ENCODE measurements at regions not wholly inside any gene's neighbourhood (a gene's known extent, or its start where the extent isn't known, plus 50 kb on each side); places are given as distances from the start of the nearest gene placed in this dataset.

GRCh38 chr7:157481389-157481788 is 144.6 kb downstream of the DNAJB6 start:
- CTCF ChIA-PET: no interaction called here
- WGBS (ENCODE audit: missing lambda C conversion rate): 39% methylated on average over 6 of the region's 6 CpGs
- DNase-seq (ENCODE audit: low read depth in 1 of 2, low spot score in 1 of 2) (no peak), ATAC-seq (no peak), FAIRE-seq (no peak)
- H3K9me3 ChIP-seq: no peaks in the 10 kb centered on the region
- H3K4me3 ChIP-seq: no peak overlapping the region
- POLR2A ChIA-PET: no interaction called here
- no peak for TF ChIP-seq MYC (IDR thresholded peaks at IDR 0.05; ENCODE audit: borderline replicate concordance, low read length)
- TF ChIP-seq BHLHE40 (IDR thresholded peaks at IDR 0.05; ENCODE audit: low read depth, low read length): no peak
- H3K27ac ChIP-seq: no peak overlapping the region
- no peak overlapping the region for H3K4me2 ChIP-seq
- H3K4me1 ChIP-seq: no peaks in the 10 kb centered on the region

- CTCF ChIA-PET: no interaction called here
- ATAC-seq (no peak), FAIRE-seq (no peak), DNase-seq (ENCODE audit: low read depth in 1 of 2, low spot score in 1 of 2) (no peak)
- POLR2A ChIA-PET: no interaction called here
- Histone ChIP-seq H3K9me3 (no peaks in the 10 kb centered on the region), H3K4me2 (no peak overlapping the region), H3K4me3 (no peak overlapping the region), H3K27ac (no peak overlapping the region), H3K4me1 (no peaks in the 10 kb centered on the region)
- WGBS (ENCODE audit: missing lambda C conversion rate): 52% methylated on average over 8 of the region's 8 CpGs
- TF ChIP-seq FOSB (CRISPR knock-in tag; IDR thresholded peaks at IDR 0.05) (no peak), RARB (CRISPR knock-in tag; IDR thresholded peaks at IDR 0.05) (no peak), HEYL (CRISPR knock-in tag; IDR thresholded peaks at IDR 0.05) (no peak), CHD2 (IDR thresholded peaks at IDR 0.05; ENCODE audit: low read length, partially characterized antibody) (no peak), POLR2AphosphoS2 (conservative IDR thresholded peaks at IDR 0.05; ENCODE audit: low read length) (no peak), MAFK (IDR thresholded peaks at IDR 0.05; ENCODE audit: partially characterized antibody) (no peak), NFE2L2 (conservative IDR thresholded peaks at IDR 0.05; ENCODE audit: low read length) (no peak), MAZ (IDR thresholded peaks at IDR 0.05; ENCODE audit: borderline replicate concordance, low read depth, low read length) (no peak), NR3C1 (IDR thresholded peaks at IDR 0.05) (no peak), EP300 (IDR thresholded peaks at IDR 0.05) (no peak)
- TF ChIP-seq, protein P1, sequence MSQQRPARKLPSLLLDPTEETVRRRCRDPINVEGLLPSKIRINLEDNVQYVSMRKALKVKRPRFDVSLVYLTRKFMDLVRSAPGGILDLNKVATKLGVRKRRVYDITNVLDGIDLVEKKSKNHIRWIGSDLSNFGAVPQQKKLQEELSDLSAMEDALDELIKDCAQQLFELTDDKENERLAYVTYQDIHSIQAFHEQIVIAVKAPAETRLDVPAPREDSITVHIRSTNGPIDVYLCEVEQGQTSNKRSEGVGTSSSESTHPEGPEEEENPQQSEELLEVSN (IDR thresholded peaks at IDR 0.05; ENCODE audit: borderline replicate concordance, low read depth): no peak
- TF ChIP-seq, protein P2, sequence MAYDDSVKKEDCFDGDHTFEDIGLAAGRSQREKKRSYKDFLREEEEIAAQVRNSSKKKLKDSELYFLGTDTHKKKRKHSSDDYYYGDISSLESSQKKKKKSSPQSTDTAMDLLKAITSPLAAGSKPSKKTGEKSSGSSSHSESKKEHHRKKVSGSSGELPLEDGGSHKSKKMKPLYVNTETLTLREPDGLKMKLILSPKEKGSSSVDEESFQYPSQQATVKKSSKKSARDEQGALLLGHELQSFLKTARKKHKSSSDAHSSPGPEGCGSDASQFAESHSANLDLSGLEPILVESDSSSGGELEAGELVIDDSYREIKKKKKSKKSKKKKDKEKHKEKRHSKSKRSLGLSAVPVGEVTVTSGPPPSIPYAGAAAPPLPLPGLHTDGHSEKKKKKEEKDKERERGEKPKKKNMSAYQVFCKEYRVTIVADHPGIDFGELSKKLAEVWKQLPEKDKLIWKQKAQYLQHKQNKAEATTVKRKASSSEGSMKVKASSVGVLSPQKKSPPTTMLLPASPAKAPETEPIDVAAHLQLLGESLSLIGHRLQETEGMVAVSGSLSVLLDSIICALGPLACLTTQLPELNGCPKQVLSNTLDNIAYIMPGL (CRISPR knock-in tag; IDR thresholded peaks at IDR 0.05; ENCODE audit: borderline replicate concordance): no peak
These were observed 145.2 kb downstream of the DNAJB6 start for GRCh38 chr7:157482025-157482424.

GRCh38 chr7:157482517-157483087 is 145.8 kb downstream of the DNAJB6 start:
- no peak for TF ChIP-seq NFE2L2 (conservative IDR thresholded peaks at IDR 0.05; ENCODE audit: low read length)
- TF ChIP-seq POLR2A (IDR thresholded peaks at IDR 0.05; ENCODE audit: low read length): 0 out of 2 replicates have a peak, but pooled peaks have one; percentile 7
- no peak for TF ChIP-seq ESRRA (IDR thresholded peaks at IDR 0.05; ENCODE audit: borderline replicate concordance, low read length)
- Histone ChIP-seq H3K4me3 (no peak overlapping the region), H3K4me2 (no peak overlapping the region), H3K27ac (no peak overlapping the region), H3K4me1 (no peaks in the 10 kb centered on the region), H3K9me3 (no peaks in the 10 kb centered on the region)
- ChIA-PET POLR2A (no interaction called here), CTCF (no interaction called here)
- no peak for FAIRE-seq
- DNase-seq (ENCODE audit: low read depth in 1 of 2, low spot score in 1 of 2): no peak
- ATAC-seq: no peak
- WGBS (ENCODE audit: missing lambda C conversion rate): 21% methylated on average over 5 of the region's 7 CpGs

DNA sequence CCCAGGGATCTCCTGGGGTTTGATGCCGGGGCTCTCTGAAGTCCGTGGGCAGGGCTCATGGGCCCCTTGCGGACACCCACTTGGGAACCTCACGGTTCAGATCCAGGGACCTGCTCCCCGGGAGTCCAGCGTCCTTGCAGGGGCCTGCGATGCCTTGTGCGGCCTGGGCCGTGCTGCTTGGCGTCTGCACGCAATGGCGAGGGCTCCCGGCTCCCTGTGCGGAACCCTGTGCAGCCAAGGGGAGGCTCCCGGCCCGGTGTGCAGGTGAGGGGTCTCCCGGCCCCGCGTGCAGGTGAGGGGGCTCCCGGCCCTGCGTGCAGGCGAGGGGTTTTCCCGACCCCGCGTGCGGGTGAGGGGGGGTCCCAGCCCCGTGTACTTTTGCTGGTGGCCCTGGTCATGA is 146.7 kb downstream of the DNAJB6 start:
- TF ChIP-seq EHMT2 (IDR thresholded peaks at IDR 0.05; ENCODE audit: low read depth) (no peak), ZSCAN20 (CRISPR knock-in tag; IDR thresholded peaks at IDR 0.05) (no peak), CHD4 (IDR thresholded peaks at IDR 0.05; ENCODE audit: borderline replicate concordance) (no peak), TFCP2L1 (CRISPR knock-in tag; IDR thresholded peaks at IDR 0.05) (no peak), KDM1A (IDR thresholded peaks at IDR 0.05; ENCODE audit: low read depth) (no peak), TP53 (CRISPR knock-in tag; IDR thresholded peaks at IDR 0.05) (no peak), MYC (IDR thresholded peaks at IDR 0.05; ENCODE audit: borderline replicate concordance, low read length) (no peak), RAD21 (conservative IDR thresholded peaks at IDR 0.05 in 1 of 2, IDR thresholded peaks at IDR 0.05 in 1 of 2) (no peak)
- TF ChIP-seq, protein P3, sequence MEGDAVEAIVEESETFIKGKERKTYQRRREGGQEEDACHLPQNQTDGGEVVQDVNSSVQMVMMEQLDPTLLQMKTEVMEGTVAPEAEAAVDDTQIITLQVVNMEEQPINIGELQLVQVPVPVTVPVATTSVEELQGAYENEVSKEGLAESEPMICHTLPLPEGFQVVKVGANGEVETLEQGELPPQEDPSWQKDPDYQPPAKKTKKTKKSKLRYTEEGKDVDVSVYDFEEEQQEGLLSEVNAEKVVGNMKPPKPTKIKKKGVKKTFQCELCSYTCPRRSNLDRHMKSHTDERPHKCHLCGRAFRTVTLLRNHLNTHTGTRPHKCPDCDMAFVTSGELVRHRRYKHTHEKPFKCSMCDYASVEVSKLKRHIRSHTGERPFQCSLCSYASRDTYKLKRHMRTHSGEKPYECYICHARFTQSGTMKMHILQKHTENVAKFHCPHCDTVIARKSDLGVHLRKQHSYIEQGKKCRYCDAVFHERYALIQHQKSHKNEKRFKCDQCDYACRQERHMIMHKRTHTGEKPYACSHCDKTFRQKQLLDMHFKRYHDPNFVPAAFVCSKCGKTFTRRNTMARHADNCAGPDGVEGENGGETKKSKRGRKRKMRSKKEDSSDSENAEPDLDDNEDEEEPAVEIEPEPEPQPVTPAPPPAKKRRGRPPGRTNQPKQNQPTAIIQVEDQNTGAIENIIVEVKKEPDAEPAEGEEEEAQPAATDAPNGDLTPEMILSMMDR (IDR thresholded peaks at IDR 0.05): no peak
- TF ChIP-seq, protein P4, sequence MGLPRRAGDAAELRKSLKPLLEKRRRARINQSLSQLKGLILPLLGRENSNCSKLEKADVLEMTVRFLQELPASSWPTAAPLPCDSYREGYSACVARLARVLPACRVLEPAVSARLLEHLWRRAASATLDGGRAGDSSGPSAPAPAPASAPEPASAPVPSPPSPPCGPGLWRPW (IDR thresholded peaks at IDR 0.05): no peak
- TF ChIP-seq, protein P5, sequence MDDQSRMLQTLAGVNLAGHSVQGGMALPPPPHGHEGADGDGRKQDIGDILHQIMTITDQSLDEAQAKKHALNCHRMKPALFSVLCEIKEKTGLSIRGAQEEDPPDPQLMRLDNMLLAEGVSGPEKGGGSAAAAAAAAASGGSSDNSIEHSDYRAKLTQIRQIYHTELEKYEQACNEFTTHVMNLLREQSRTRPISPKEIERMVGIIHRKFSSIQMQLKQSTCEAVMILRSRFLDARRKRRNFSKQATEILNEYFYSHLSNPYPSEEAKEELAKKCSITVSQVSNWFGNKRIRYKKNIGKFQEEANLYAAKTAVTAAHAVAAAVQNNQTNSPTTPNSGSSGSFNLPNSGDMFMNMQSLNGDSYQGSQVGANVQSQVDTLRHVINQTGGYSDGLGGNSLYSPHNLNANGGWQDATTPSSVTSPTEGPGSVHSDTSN (IDR thresholded peaks at IDR 0.05): no peak
- WGBS (ENCODE audit: missing lambda C conversion rate): 59% methylated on average over 15 of the region's 27 CpGs
- Histone ChIP-seq H3K27ac (no peak overlapping the region), H3K4me3 (no peak overlapping the region), H3K4me1 (peaks cover 7% of the 10 kb centered on the region; the same call in 1 of the 3 replicates), H3K4me2 (no peak overlapping the region), H3K9me3 (no peaks in the 10 kb centered on the region)
- POLR2A ChIA-PET: no interaction called here
- DNase-seq (ENCODE audit: low read depth in 1 of 2, low spot score in 1 of 2): no peak
- FAIRE-seq: no peak
- CTCF ChIA-PET: no interaction called here
- ATAC-seq: peak; percentile 22 to 51; a peak in 3 of 6 replicates
